ENCODE measurements at regions not wholly inside any gene's neighbourhood (a gene's known extent, or its start where the extent isn't known, plus 50 kb on each side); places are given as distances from the start of the nearest gene placed in this dataset.

GRCh38 chr7:17194656-17195055, 103.8 kb upstream of the AHR start:
- TF ChIP-seq EZH2 (IDR thresholded peaks at IDR 0.05; ENCODE audit: low read length, missing control alignments): no peak
- TF ChIP-seq, protein P1, sequence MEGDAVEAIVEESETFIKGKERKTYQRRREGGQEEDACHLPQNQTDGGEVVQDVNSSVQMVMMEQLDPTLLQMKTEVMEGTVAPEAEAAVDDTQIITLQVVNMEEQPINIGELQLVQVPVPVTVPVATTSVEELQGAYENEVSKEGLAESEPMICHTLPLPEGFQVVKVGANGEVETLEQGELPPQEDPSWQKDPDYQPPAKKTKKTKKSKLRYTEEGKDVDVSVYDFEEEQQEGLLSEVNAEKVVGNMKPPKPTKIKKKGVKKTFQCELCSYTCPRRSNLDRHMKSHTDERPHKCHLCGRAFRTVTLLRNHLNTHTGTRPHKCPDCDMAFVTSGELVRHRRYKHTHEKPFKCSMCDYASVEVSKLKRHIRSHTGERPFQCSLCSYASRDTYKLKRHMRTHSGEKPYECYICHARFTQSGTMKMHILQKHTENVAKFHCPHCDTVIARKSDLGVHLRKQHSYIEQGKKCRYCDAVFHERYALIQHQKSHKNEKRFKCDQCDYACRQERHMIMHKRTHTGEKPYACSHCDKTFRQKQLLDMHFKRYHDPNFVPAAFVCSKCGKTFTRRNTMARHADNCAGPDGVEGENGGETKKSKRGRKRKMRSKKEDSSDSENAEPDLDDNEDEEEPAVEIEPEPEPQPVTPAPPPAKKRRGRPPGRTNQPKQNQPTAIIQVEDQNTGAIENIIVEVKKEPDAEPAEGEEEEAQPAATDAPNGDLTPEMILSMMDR (conservative IDR thresholded peaks at IDR 0.05 in 1 of 2, IDR thresholded peaks at IDR 0.05 in 1 of 2; ENCODE audit: low read depth in 1 of 2, low read length in 2 of 2): no peak

Data from fibroblast of lung (primary cell).